ENCODE measurements at regions not wholly inside any gene's neighbourhood (a gene's known extent, or its start where the extent isn't known, plus 50 kb on each side); places are given as distances from the start of the nearest gene placed in this dataset.

DNA sequence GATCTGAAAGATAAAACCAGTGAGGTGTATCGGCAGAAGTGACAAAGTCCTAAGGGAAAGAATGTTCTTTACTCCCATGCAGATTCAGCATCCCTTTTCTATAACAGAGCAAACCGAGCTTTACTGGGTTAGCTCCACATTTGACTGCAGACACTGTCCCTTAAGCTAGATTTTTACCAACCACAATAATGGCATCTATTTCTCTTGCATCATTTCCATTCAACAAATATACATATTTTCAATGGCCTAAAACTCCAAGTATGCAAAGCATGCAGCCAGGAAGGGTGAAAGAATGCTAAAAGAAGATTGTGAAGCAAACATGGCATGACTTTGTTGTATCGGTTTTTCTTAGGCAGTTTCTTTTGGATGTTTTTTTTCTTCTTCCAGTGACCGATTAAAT is 255.4 kb downstream of the OGFRL1 start:
- no peaks in the 10 kb centered on the region for H3K36me3 Mint-ChIP-seq
- no peaks in the 10 kb centered on the region for H3K36me3 ChIP-seq
- H3K4me3 ChIP-seq = no peak overlapping the region
- H3K27me3 ChIP-seq = no peaks in the 10 kb centered on the region
- no peaks in the 10 kb centered on the region for H3K79me2 ChIP-seq (ENCODE audit: low read depth)
- H3K27ac ChIP-seq = no peak overlapping the region
- no peak overlapping the region for H3K4me2 ChIP-seq
- no peaks in the 10 kb centered on the region for H3K9me3 ChIP-seq (ENCODE audit: low read depth)
- H3F3A ChIP-seq (ENCODE audit: low read depth) = no peaks in the 10 kb centered on the region
- H2AFZ ChIP-seq (replicated peaks) = peak overlapping the region; percentile 63
- H3K27ac Mint-ChIP-seq = no peak overlapping the region
- H3K9ac ChIP-seq = no peak overlapping the region
- DNase-seq (ENCODE audit: low spot score) = no peak
- H4K20me1 ChIP-seq (ENCODE audit: low read depth) = no peaks in the 10 kb centered on the region
- H3K4me1 ChIP-seq = no peaks in the 10 kb centered on the region
- H3K27me3 Mint-ChIP-seq (ENCODE audit: insufficient read depth, low read depth) = no peaks in the 10 kb centered on the region
- H3K4me3 Mint-ChIP-seq = no peak overlapping the region
- H3K4me1 Mint-ChIP-seq = no peaks in the 10 kb centered on the region
- TF ChIP-seq CTCF (IDR thresholded peaks at IDR 0.05) (no peak), EZH2phosphoT487 (IDR thresholded peaks at IDR 0.05) (no peak), EZH2 (IDR thresholded peaks at IDR 0.05) (no peak)
- H3K9me3 Mint-ChIP-seq = no peaks in the 10 kb centered on the region

DNA sequence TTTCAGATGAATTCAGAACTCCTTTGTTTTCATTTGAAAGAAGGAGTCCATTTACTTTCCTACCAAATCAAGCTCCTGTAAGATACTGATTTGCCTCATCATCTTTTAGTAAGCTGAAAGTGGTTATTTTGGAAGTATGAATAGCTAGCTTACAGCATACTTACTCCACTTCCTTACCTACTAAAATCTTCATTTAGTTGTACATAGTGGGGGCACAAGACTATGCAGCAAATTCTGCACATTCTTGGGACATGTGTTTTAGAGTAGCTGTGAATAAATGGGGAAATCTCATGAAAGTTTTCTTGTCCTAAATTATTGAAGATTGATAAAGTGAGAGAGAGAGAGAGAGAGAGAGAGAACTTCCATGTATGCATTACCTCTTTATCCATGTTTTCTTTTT is 256.3 kb downstream of the OGFRL1 start:
- Histone ChIP-seq H3F3A (ENCODE audit: low read depth) (no peaks in the 10 kb centered on the region), H3K4me3 (no peak overlapping the region), H3K9me3 (ENCODE audit: low read depth) (no peaks in the 10 kb centered on the region), H3K36me3 (no peaks in the 10 kb centered on the region), H4K20me1 (ENCODE audit: low read depth) (no peaks in the 10 kb centered on the region), H3K9ac (no peak overlapping the region), H2AFZ (replicated peaks) (no peak overlapping the region), H3K27ac (no peak overlapping the region), H3K79me2 (ENCODE audit: low read depth) (no peaks in the 10 kb centered on the region), H3K27me3 (no peaks in the 10 kb centered on the region), H3K4me1 (no peaks in the 10 kb centered on the region), H3K4me2 (no peak overlapping the region)
- H3K9me3 Mint-ChIP-seq = no peaks in the 10 kb centered on the region
- no peaks in the 10 kb centered on the region for H3K36me3 Mint-ChIP-seq
- H3K4me3 Mint-ChIP-seq = no peak overlapping the region
- no peak for DNase-seq (ENCODE audit: low spot score)
- H3K27me3 Mint-ChIP-seq (ENCODE audit: insufficient read depth, low read depth) = no peaks in the 10 kb centered on the region
- no peak overlapping the region for H3K27ac Mint-ChIP-seq
- H3K4me1 Mint-ChIP-seq = no peaks in the 10 kb centered on the region
- TF ChIP-seq CTCF (IDR thresholded peaks at IDR 0.05) = no peak
- no peak for TF ChIP-seq EZH2phosphoT487 (IDR thresholded peaks at IDR 0.05)
- TF ChIP-seq EZH2 (IDR thresholded peaks at IDR 0.05) = no peak

DNA sequence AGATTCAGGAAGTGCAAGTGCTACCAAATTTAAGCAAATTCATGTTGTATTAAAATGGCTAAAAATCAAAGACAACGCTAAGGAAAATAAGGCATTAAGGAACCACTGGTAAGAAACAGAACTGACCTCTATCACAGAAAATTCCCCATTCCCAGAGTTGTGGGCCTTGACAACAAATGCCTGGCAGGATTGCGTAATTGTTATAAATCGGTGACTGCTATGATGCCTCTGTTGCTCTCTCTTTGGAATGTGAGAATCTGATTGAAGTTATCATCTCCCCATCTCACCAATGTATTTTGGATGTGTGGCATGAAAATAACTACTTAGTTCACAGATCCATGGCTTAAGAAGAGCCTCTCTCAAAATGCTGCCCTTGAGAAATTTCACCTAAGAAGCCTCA is 257.3 kb downstream of the OGFRL1 start:
- H3K36me3 Mint-ChIP-seq = no peaks in the 10 kb centered on the region
- H3K27me3 ChIP-seq = no peaks in the 10 kb centered on the region
- no peak for TF ChIP-seq EZH2phosphoT487 (IDR thresholded peaks at IDR 0.05)
- H3K4me1 ChIP-seq = no peaks in the 10 kb centered on the region
- H3K27ac Mint-ChIP-seq = no peak overlapping the region
- no peaks in the 10 kb centered on the region for H3K27me3 Mint-ChIP-seq (ENCODE audit: insufficient read depth, low read depth)
- H4K20me1 ChIP-seq (ENCODE audit: low read depth) = no peaks in the 10 kb centered on the region
- no peak overlapping the region for H3K27ac ChIP-seq
- no peaks in the 10 kb centered on the region for H3F3A ChIP-seq (ENCODE audit: low read depth)
- no peak overlapping the region for H3K4me3 ChIP-seq
- H3K9me3 ChIP-seq (ENCODE audit: low read depth) = no peaks in the 10 kb centered on the region
- H3K4me3 Mint-ChIP-seq = no peak overlapping the region
- no peaks in the 10 kb centered on the region for H3K4me1 Mint-ChIP-seq
- DNase-seq (ENCODE audit: low spot score) = no peak
- no peak overlapping the region for H3K9ac ChIP-seq
- no peaks in the 10 kb centered on the region for H3K79me2 ChIP-seq (ENCODE audit: low read depth)
- H3K9me3 Mint-ChIP-seq = no peaks in the 10 kb centered on the region
- H3K36me3 ChIP-seq = no peaks in the 10 kb centered on the region
- H2AFZ ChIP-seq (replicated peaks) = no peak overlapping the region
- no peak overlapping the region for H3K4me2 ChIP-seq

DNA sequence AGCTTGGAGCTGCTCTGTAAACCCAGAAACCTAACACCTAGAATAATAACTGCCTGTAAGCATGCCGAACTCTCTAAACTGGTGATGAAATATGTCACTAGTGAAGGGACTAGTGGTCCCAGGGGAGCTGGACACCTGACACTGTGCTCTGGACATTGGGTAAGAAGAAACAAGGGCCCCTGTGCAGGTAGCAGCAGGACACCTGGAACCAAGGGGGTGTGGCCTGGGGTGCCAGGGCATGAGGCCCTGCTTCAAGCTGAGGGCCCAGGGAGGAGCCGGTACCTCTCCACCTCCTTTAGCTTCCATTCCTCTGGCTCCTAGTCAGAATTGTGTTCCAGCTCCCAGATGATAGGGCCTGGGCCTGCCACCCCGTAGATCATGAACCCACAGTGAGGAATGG is 263.2 kb downstream of the OGFRL1 start:
- no peaks in the 10 kb centered on the region for H3K4me1 ChIP-seq
- DNase-seq (ENCODE audit: low spot score) = no peak
- H3K9me3 ChIP-seq (ENCODE audit: low read depth) = no peaks in the 10 kb centered on the region
- TF ChIP-seq CTCF (IDR thresholded peaks at IDR 0.05) (no peak), EZH2 (IDR thresholded peaks at IDR 0.05) (no peak)
- no peaks in the 10 kb centered on the region for H4K20me1 ChIP-seq (ENCODE audit: low read depth)
- H2AFZ ChIP-seq (replicated peaks) = no peak overlapping the region
- H3F3A ChIP-seq (ENCODE audit: low read depth) = no peaks in the 10 kb centered on the region
- H3K36me3 ChIP-seq = no peaks in the 10 kb centered on the region
- H3K79me2 ChIP-seq (ENCODE audit: low read depth) = no peaks in the 10 kb centered on the region
- no peak overlapping the region for H3K27ac ChIP-seq
- Mint-ChIP-seq H3K27me3 (ENCODE audit: insufficient read depth, low read depth) (no peaks in the 10 kb centered on the region), H3K27ac (no peak overlapping the region), H3K36me3 (peaks cover 3% of the 10 kb centered on the region), H3K4me1 (no peaks in the 10 kb centered on the region), H3K4me3 (no peak overlapping the region), H3K9me3 (peaks cover 14% of the 10 kb centered on the region)
- no peaks in the 10 kb centered on the region for H3K27me3 ChIP-seq
- no peak overlapping the region for H3K4me2 ChIP-seq
- no peak overlapping the region for H3K9ac ChIP-seq
- H3K4me3 ChIP-seq = no peak overlapping the region

All from neural progenitor cell (in vitro differentiated cells).